HL-60 (cell line): ENCODE measurements at regions not wholly inside any gene's neighbourhood (a gene's known extent, or its start where the extent isn't known, plus 50 kb on each side); places are given as distances from the start of the nearest gene placed in this dataset.

Experiments
- DNase-seq, 2 experiments: peaks; one replicate each; pipeline ENCODE4 v3.0.0-alpha.2; 2010 to 2020; ENCODE audit warnings: low read depth in 1 of 2, low spot score in 1 of 2
- H3K27ac ChIP-seq: fragments of 250-450 bp; sonication (Bioruptor Pico); replicated peaks from 2 replicates; pipeline ENCODE4 v1.5.1; 2020; ENCODE audit warnings: mild to moderate bottlenecking, moderate library complexity
- H3K27me3 ChIP-seq: fragments of 250-450 bp; sonication (Bioruptor Pico); 2 replicates; pipeline ENCODE4 v1.5.1; 2021; ENCODE audit warnings: mild to moderate bottlenecking, moderate library complexity; ENCODE audit not compliant: insufficient read depth, poor library complexity, severe bottlenecking
- H3K4me3 ChIP-seq: replicated peaks from 2 replicates; pipeline ENCODE4 v1.5.1; 2011; ENCODE audit warnings: mild to moderate bottlenecking, control low read depth, low read length; ENCODE audit not compliant: insufficient read depth
- GABPA ChIP-seq: IDR thresholded peaks from 2 replicates; pipeline ENCODE4 v1.6.1; 2012; ENCODE audit warnings: low read depth
- POLR2AphosphoS5 ChIP-seq: IDR thresholded peaks from 2 replicates; pipeline ENCODE4 v1.6.1; 2012; ENCODE audit warnings: low read depth
- REST ChIP-seq: IDR thresholded peaks from 2 replicates; pipeline ENCODE4 v1.6.1; 2012; ENCODE audit warnings: low read depth; ENCODE audit not compliant: insufficient replicate concordance
- SPI1 ChIP-seq: IDR thresholded peaks from 2 replicates; pipeline ENCODE4 v1.6.1; 2012; ENCODE audit warnings: low read depth, mild to moderate bottlenecking, borderline replicate concordance
- TF ChIP-seq, protein P1 (sequence below): IDR thresholded peaks from one replicate; pipeline ENCODE4 v1.5.1; 2011; ENCODE audit warnings: low read length, control low read depth, inconsistent platforms; ENCODE audit not compliant: insufficient read depth

- no peaks in the 10 kb centered on the region for H3K27me3 ChIP-seq
- no peak overlapping the region for H3K27ac ChIP-seq
- DNase-seq, result no peak
- TF ChIP-seq, protein P1, sequence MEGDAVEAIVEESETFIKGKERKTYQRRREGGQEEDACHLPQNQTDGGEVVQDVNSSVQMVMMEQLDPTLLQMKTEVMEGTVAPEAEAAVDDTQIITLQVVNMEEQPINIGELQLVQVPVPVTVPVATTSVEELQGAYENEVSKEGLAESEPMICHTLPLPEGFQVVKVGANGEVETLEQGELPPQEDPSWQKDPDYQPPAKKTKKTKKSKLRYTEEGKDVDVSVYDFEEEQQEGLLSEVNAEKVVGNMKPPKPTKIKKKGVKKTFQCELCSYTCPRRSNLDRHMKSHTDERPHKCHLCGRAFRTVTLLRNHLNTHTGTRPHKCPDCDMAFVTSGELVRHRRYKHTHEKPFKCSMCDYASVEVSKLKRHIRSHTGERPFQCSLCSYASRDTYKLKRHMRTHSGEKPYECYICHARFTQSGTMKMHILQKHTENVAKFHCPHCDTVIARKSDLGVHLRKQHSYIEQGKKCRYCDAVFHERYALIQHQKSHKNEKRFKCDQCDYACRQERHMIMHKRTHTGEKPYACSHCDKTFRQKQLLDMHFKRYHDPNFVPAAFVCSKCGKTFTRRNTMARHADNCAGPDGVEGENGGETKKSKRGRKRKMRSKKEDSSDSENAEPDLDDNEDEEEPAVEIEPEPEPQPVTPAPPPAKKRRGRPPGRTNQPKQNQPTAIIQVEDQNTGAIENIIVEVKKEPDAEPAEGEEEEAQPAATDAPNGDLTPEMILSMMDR, result no peak
- TF ChIP-seq REST (no peak), POLR2AphosphoS5 (no peak), GABPA (no peak), SPI1 (no peak)
- no peak overlapping the region for H3K4me3 ChIP-seq
Measured at GRCh38 chr14:58862416-58863160, 224.8 kb downstream of the DACT1 start.

DNA sequence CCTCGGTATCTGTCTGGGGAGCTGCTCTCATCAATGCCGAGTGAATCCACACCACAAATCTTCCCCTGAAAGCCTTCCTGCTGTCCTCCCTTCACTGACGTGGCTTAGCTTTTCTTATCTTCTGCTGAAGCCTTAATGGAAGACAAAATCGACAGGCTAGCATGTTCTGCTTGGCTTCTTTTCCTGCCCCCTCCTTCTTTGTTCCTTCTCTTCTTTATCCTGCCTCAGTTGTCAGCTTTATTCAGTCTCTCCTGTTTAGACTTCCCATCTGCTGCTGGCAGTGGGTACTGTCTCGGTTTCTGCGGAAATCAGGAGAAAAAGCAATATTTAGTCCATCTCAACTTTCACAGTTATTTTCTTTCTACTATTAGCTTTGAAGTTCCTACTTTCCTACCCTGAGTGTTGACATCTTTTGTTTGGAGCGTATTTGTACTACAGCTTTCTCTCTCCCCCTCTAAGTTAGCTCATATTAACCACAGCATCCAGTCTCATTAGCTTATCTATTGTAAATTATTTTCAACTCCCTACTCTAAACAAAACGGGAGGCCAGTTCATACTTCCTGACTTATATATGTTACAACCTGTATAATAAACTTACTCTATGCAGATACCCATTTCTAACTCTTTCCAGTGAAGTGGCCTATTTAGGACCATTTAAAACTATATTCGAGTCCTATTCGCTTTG, 226.0 kb downstream of the DACT1 start:
- no peak for DNase-seq
- Histone ChIP-seq H3K4me3 (no peak overlapping the region), H3K27me3 (no peaks in the 10 kb centered on the region), H3K27ac (no peak overlapping the region)
- no peak for TF ChIP-seq POLR2AphosphoS5
- TF ChIP-seq REST, result no peak
- no peak for TF ChIP-seq GABPA
- no peak for TF ChIP-seq SPI1
- TF ChIP-seq, protein P1, result no peak

- Histone ChIP-seq H3K4me3 (no peak overlapping the region), H3K27me3 (no peaks in the 10 kb centered on the region), H3K27ac (no peak overlapping the region)
- DNase-seq, result no peak
- TF ChIP-seq SPI1 (no peak), REST (no peak), POLR2AphosphoS5 (no peak), GABPA (no peak)
- TF ChIP-seq, protein P1, result no peak
Measured at GRCh38 chr14:58864751-58865513, 227.2 kb downstream of the DACT1 start.
